CD4-positive, alpha-beta T cell (primary cell): ENCODE measurements at regions not wholly inside any gene's neighbourhood (a gene's known extent, or its start where the extent isn't known, plus 50 kb on each side); places are given as distances from the start of the nearest gene placed in this dataset.

Source experiments
- ATAC-seq: fragments of 200-7000 bp; cut with Tn5 transposase; one replicate; pipeline ENCODE4 v1.10.0; 2022; ENCODE audit warnings: mild to moderate bottlenecking; ENCODE audit not compliant: poor library complexity
- CTCF ChIA-PET: fragments of 350-600 bp; sonication (Branson Sonifier 250); formaldehyde crosslinking; loops from one replicate; lab custom pipeline; 2021; ENCODE audit warnings: antibody characterized with exemption, inconsistent platforms; lab: Charles Lee
- POLR2A ChIA-PET: fragments of 350-600 bp; sonication (Branson Sonifier 250); formaldehyde crosslinking; loops from one replicate; lab custom pipeline; 2021; ENCODE audit warnings: antibody characterized with exemption, inconsistent platforms; lab: Charles Lee
- DNase-seq, 14 experiments: peaks; one replicate each; pipeline ENCODE4 v3.0.0-alpha.2; 2013 to 2020; ENCODE audit warnings: mixed read lengths in 2 of 14
- H3K27ac ChIP-seq, 2 donors: one replicate each; pipeline versions ENCODE4 v1.5.1 to v1.7.0; 2013; ENCODE audit warnings: low read length in 2 of 2, low read depth in 1 of 2, mild to moderate bottlenecking in 1 of 2
- H3K27me3 ChIP-seq, 2 experiments: 1 replicate in 1 of 2; 2 replicates in 1 of 2; pipeline versions ENCODE4 v1.6.1 to v1.7.0; 2013; ENCODE audit warnings: low read length in 2 of 2, control low read depth in 1 of 2, mild to moderate bottlenecking in 1 of 2, moderate library complexity in 1 of 2; ENCODE audit not compliant: insufficient read depth in 2 of 2, control insufficient read depth in 1 of 2
- H3K36me3 ChIP-seq: one replicate; pipeline ENCODE4 v1.6.1; 2013; ENCODE audit warnings: low read length, control low read depth; ENCODE audit not compliant: insufficient read depth
- H3K4me1 ChIP-seq: one replicate; pipeline ENCODE4 v1.6.1; 2013; ENCODE audit warnings: low read length, control low read depth; ENCODE audit not compliant: insufficient read depth
- H3K4me3 ChIP-seq: one replicate; pipeline ENCODE4 v1.5.1; 2013; ENCODE audit warnings: mild to moderate bottlenecking, low read length, moderate library complexity
- H3K9me3 ChIP-seq, 2 experiments: 1 replicate in 1 of 2; 2 replicates in 1 of 2; pipeline versions ENCODE4 v1.6.1 to v1.7.0; 2013; ENCODE audit warnings: low read length in 2 of 2, mild to moderate bottlenecking in 2 of 2, control low read depth in 1 of 2, moderate library complexity in 1 of 2; ENCODE audit not compliant: control insufficient read depth in 1 of 2, insufficient read depth in 1 of 2
- H3K27ac Mint-ChIP-seq: one replicate; pipeline ENCODE4 v1.8.0; 2020; ENCODE audit warnings: mixed read lengths
- H3K27me3 Mint-ChIP-seq: one replicate; pipeline ENCODE4 v1.8.0; 2021; ENCODE audit warnings: mixed read lengths
- H3K36me3 Mint-ChIP-seq: one replicate; pipeline ENCODE4 v1.8.0; 2021; ENCODE audit warnings: low read depth, mixed read lengths
- H3K4me1 Mint-ChIP-seq: one replicate; pipeline ENCODE4 v1.8.0; 2021; ENCODE audit warnings: low read depth, mixed read lengths
- H3K4me3 Mint-ChIP-seq: one replicate; pipeline ENCODE4 v1.8.0; 2020; ENCODE audit warnings: mild to moderate bottlenecking, mixed read lengths
- H3K9me3 Mint-ChIP-seq: one replicate; pipeline ENCODE4 v1.8.0; 2020; ENCODE audit warnings: mixed read lengths
- CTCF ChIP-seq: fragments of 200-600 bp; IDR thresholded peaks from one replicate; pipeline ENCODE4 v1.8.0; 2022; ENCODE audit warnings: antibody characterized with exemption, mild to moderate bottlenecking
- intact Hi-C, 2 experiments: fragments of 100-400 bp; cut with DNase I in 1 of 2; cut with micrococcal nuclease in 1 of 2; formaldehyde crosslinking; loops; one replicate each; pipeline versions ENCODE4 v1.15.1 to v1.9.0; 2023 to 2025; cut with DNase I, micrococcal nuclease

- ATAC-seq (no peak), DNase-seq (no peak)
- no peaks in the 10 kb centered on the region for H3K4me1 ChIP-seq
- ChIA-PET CTCF (no interaction called here), POLR2A (interaction anchor here (1.0 kb wide), 1 partner anchor 19 kb away, joined by 3 read pairs; no protein-coding TSS in a partner anchor)
- intact Hi-C loops = no loop called here
- no peaks in the 10 kb centered on the region for H3K36me3 ChIP-seq
- peaks cover 0 to 5% of the 10 kb centered on the region in 2 experiments for H3K9me3 ChIP-seq
- H3K4me3 ChIP-seq = no peak overlapping the region
- no peak overlapping the region for H3K27ac ChIP-seq
- Mint-ChIP-seq H3K36me3 (no peaks in the 10 kb centered on the region), H3K27ac (no peak overlapping the region), H3K4me3 (no peak overlapping the region), H3K4me1 (no peaks in the 10 kb centered on the region), H3K9me3 (no peaks in the 10 kb centered on the region), H3K27me3 (no peaks in the 10 kb centered on the region)
- TF ChIP-seq CTCF = no peak
- H3K27me3 ChIP-seq = no peaks in the 10 kb centered on the region
These were observed 138.2 kb upstream of the CST7 start for GRCh38 chr20:24810676-24811407.

- no peaks in the 10 kb centered on the region for H3K27me3 Mint-ChIP-seq
- H3K27ac Mint-ChIP-seq = no peak overlapping the region
- no peaks in the 10 kb centered on the region for H3K9me3 Mint-ChIP-seq
- Histone ChIP-seq H3K36me3 (no peaks in the 10 kb centered on the region), H3K27me3 (no peaks in the 10 kb centered on the region), H3K9me3 (peaks cover 0 to 5% of the 10 kb centered on the region in 2 experiments), H3K4me3 (no peak overlapping the region), H3K4me1 (no peaks in the 10 kb centered on the region), H3K27ac (no peak overlapping the region)
- ChIA-PET CTCF (no interaction called here), POLR2A (no interaction called here)
- no peaks in the 10 kb centered on the region for H3K4me1 Mint-ChIP-seq
- ATAC-seq (no peak), DNase-seq (no peak)
- H3K4me3 Mint-ChIP-seq = no peak overlapping the region
- intact Hi-C loops = no loop called here
- TF ChIP-seq CTCF = no peak
- H3K36me3 Mint-ChIP-seq = no peaks in the 10 kb centered on the region
These were observed 136.7 kb upstream of the CST7 start for GRCh38 chr20:24812373-24812772.

GRCh38 chr20:24813080-24813479 lies 136.0 kb upstream of the CST7 start:
- H3K27me3 Mint-ChIP-seq = no peaks in the 10 kb centered on the region
- H3K27ac Mint-ChIP-seq = no peak overlapping the region
- intact Hi-C loops = no loop called here
- peaks cover 0 to 5% of the 10 kb centered on the region in 2 experiments for H3K9me3 ChIP-seq
- no peaks in the 10 kb centered on the region for H3K36me3 ChIP-seq
- no peaks in the 10 kb centered on the region for H3K27me3 ChIP-seq
- H3K4me1 ChIP-seq = no peaks in the 10 kb centered on the region
- POLR2A ChIA-PET = no interaction called here
- H3K4me1 Mint-ChIP-seq = no peaks in the 10 kb centered on the region
- no peak overlapping the region for H3K4me3 Mint-ChIP-seq
- CTCF ChIA-PET = no interaction called here
- ATAC-seq (no peak), DNase-seq (no peak)
- no peak overlapping the region for H3K27ac ChIP-seq
- no peak overlapping the region for H3K4me3 ChIP-seq
- no peaks in the 10 kb centered on the region for H3K9me3 Mint-ChIP-seq
- no peaks in the 10 kb centered on the region for H3K36me3 Mint-ChIP-seq
- no peak for TF ChIP-seq CTCF
